Testis (tissue), 2 donors: ENCODE measurements at regions not wholly inside any gene's neighbourhood (a gene's known extent, or its start where the extent isn't known, plus 50 kb on each side); places are given as distances from the start of the nearest gene placed in this dataset.

Source experiments
- DNase-seq: peaks from one replicate; pipeline ENCODE4 v3.0.0-alpha.2; 2019
- H3K27ac ChIP-seq, 2 donors: fragments of 200-600 bp; sonication (generic); one replicate each; pipeline ENCODE4 v1.5.1; 2019
- H3K27me3 ChIP-seq: fragments of 200-600 bp; sonication (generic); one replicate; pipeline ENCODE4 v1.5.1; 2019
- H3K36me3 ChIP-seq: fragments of 200-600 bp; sonication (generic); one replicate; pipeline ENCODE4 v1.5.1; 2017; ENCODE audit warnings: low read depth; ENCODE audit errors: missing control alignments
- H3K4me1 ChIP-seq: fragments of 200-600 bp; sonication (generic); one replicate; pipeline ENCODE4 v1.5.1; 2019
- H3K4me3 ChIP-seq, 2 donors: fragments of 200-600 bp; sonication (generic); one replicate each; pipeline ENCODE4 v1.5.1; 2017 to 2019
- H3K9me3 ChIP-seq: fragments of 200-600 bp; sonication (generic); one replicate; pipeline ENCODE4 v1.5.1; 2017
- POLR2A ChIP-seq: fragments of 450-650 bp; IDR thresholded peaks from one replicate; pipeline ENCODE4 v1.6.1; 2017; ENCODE audit warnings: antibody characterized with exemption, mild to moderate bottlenecking, moderate library complexity
- WGBS, 2 donors: methylation state at CpG; one replicate each; pipeline ENCODE4 v1.1.5; 2018; 5-methylcytosine and 5-hydroxymethylcytosine counted together
- intact Hi-C: fragments of 100-400 bp; cut with DNase I; formaldehyde crosslinking; loops from one replicate; pipeline ENCODE4 v1.15.1; 2023; ENCODE audit warnings: low total_unique reads
- TF ChIP-seq, protein P1 (sequence below), 3 experiments: fragments of 450-650 bp in 2 of 3; fragments of 200-600 bp in 1 of 3; sonication (generic) in 1 of 3; IDR thresholded peaks; one replicate each; pipeline ENCODE4 v1.5.1; 2016 to 2019; ENCODE audit warnings: antibody characterized with exemption in 3 of 3, mild to moderate bottlenecking in 2 of 3, moderate library complexity in 1 of 3

DNA sequence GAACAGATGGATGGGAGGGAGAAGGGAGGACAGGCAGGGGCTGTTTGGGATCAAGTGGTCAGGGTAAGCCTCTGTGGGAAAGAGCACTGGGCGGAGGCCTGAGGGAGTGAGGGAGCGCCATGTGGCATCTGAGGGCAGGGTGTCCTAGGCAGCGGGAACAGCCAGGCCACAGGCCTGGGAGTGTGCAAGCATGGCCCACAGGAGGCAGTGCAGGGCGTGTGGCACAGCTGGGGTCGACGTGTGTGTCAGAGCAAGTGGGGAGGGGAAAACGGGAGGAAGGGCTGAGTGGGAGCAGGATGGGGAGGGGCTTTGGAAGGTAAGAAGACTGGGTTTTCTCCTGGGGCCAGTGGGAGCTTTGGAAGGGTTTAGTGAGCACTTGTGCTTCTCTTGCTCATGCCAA is 143.4 kb downstream of the SYF2 start:
- H3K4me3 ChIP-seq, result no peak overlapping the region
- intact Hi-C loops, result no loop called here
- DNase-seq, result no peak
- 71 to 83% methylated on average over 7 of the region's 7 CpGs for WGBS, 2 donors
- H3K36me3 ChIP-seq, result no peaks in the 10 kb centered on the region
- no peaks in the 10 kb centered on the region for H3K4me1 ChIP-seq
- H3K9me3 ChIP-seq, result no peaks in the 10 kb centered on the region
- no peak for TF ChIP-seq POLR2A
- TF ChIP-seq, protein P1, sequence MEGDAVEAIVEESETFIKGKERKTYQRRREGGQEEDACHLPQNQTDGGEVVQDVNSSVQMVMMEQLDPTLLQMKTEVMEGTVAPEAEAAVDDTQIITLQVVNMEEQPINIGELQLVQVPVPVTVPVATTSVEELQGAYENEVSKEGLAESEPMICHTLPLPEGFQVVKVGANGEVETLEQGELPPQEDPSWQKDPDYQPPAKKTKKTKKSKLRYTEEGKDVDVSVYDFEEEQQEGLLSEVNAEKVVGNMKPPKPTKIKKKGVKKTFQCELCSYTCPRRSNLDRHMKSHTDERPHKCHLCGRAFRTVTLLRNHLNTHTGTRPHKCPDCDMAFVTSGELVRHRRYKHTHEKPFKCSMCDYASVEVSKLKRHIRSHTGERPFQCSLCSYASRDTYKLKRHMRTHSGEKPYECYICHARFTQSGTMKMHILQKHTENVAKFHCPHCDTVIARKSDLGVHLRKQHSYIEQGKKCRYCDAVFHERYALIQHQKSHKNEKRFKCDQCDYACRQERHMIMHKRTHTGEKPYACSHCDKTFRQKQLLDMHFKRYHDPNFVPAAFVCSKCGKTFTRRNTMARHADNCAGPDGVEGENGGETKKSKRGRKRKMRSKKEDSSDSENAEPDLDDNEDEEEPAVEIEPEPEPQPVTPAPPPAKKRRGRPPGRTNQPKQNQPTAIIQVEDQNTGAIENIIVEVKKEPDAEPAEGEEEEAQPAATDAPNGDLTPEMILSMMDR (IDR thresholded peaks at IDR 0.05), result no peak
- no peak overlapping the region for H3K27ac ChIP-seq
- no peaks in the 10 kb centered on the region for H3K27me3 ChIP-seq

DNA sequence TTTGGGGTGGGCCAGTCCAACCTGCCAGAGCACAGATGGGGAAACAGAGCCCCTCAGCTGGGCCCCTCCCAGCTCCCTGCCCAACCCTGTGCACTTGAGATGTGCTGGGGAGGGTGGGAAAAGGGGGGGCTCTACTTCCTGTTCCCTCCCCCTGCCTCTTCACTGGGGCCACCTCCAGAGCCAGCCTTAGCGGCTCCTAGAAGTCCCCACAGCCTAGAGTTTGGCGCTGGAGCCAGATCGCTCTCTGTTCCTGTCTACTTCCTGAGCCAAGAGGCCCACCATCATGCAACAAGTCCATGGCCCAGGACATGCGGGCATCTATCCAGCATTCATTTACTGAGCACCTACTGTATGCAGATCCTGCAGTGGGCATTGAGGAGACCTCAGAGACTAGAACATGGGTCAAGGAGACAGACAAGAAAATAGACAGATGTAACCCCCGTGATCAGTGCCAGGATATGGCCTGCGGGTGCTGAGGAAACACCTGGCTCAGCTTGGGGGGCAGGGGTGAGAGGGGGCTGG is 144.1 kb downstream of the SYF2 start:
- H3K9me3 ChIP-seq, result no peaks in the 10 kb centered on the region
- no peak overlapping the region for H3K27ac ChIP-seq
- no peaks in the 10 kb centered on the region for H3K4me1 ChIP-seq
- DNase-seq, result no peak
- TF ChIP-seq, protein P1 (IDR thresholded peaks at IDR 0.05), result no peak
- TF ChIP-seq POLR2A, result no peak
- intact Hi-C loops, result no loop called here
- WGBS, 2 donors, result 78 to 94% methylated on average over 6 of the region's 6 CpGs
- H3K36me3 ChIP-seq, result no peaks in the 10 kb centered on the region
- H3K27me3 ChIP-seq, result no peaks in the 10 kb centered on the region
- H3K4me3 ChIP-seq, result no peak overlapping the region

DNA sequence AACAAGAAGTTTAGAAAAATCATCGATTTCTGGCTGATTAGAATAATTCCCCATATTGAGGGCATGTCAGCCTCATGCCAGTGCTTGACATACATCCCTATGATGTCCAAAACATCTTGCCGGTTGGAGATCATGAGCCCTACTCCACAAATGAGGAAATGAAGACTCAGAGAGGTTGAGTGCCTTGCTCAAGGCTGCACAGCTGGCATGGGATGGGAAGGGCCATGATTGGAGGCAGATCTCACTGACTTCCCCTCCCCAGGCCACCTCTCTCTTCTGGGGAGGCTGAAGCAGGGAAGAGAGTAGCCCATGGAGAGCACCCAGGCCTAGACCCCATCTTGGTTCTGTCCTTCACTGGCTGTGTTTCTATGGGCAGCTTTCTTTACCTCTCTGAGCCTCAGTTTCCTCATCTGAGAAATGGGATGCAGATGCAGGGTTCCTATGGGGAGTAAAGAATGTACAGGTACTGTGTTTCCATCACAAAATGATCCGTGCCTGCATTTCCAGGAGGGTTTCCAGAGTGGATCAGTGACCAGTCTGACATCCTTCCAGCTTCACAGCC is 145.7 kb downstream of the SYF2 start:
- WGBS, 2 donors, result 85 to 86% methylated on average over 3 of the region's 3 CpGs
- TF ChIP-seq, protein P1 (IDR thresholded peaks at IDR 0.05), result no peak
- TF ChIP-seq POLR2A, result no peak
- Histone ChIP-seq H3K4me3 (no peak overlapping the region), H3K27me3 (no peaks in the 10 kb centered on the region), H3K9me3 (no peaks in the 10 kb centered on the region), H3K27ac (no peak overlapping the region), H3K36me3 (no peaks in the 10 kb centered on the region), H3K4me1 (no peaks in the 10 kb centered on the region)
- intact Hi-C loops, result no loop called here
- no peak for DNase-seq

DNA sequence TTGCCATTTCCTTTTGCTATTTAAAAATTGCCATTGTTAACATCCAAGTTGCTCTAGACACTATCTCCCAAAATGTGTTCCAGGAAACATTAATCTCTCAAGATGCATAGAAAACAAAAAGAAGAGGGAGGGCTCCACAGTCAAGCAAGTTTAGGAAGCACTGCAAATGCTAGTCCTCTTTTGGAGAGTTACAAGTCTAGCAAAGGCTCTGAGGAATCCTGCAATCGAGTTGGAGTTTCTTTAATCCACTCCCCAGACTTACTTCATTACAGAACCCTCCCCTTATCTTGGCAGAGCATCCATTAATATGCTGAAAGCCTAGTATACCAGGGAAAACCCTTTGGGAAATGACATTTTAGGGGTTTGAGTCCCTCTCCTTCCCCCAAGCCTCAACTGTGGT is 147.9 kb downstream of the SYF2 start:
- TF ChIP-seq, protein P1 (IDR thresholded peaks at IDR 0.05), result no peak
- no peak for TF ChIP-seq POLR2A
- H3K27ac ChIP-seq, result no peak overlapping the region
- no peak for DNase-seq
- no peaks in the 10 kb centered on the region for H3K36me3 ChIP-seq
- no peak overlapping the region for H3K4me3 ChIP-seq
- 26 to 58% methylated on average over 1 of the region's 1 CpG for WGBS, 2 donors
- no peaks in the 10 kb centered on the region for H3K4me1 ChIP-seq
- intact Hi-C loops, result no loop called here
- H3K27me3 ChIP-seq, result no peaks in the 10 kb centered on the region
- H3K9me3 ChIP-seq, result no peaks in the 10 kb centered on the region
